K562 (cell line): ENCODE measurements at regions not wholly inside any gene's neighbourhood (a gene's known extent, or its start where the extent isn't known, plus 50 kb on each side); places are given as distances from the start of the nearest gene placed in this dataset.
A peak's percentile ranks its signal among the peaks of the same experiment; 100 is the strongest.

Source experiments
- ATAC-seq: fragments of 200-7000 bp; cut with Tn5 transposase; 3 replicates; pipeline ENCODE4 v1.9.1; 2020; ENCODE audit warnings: moderate library complexity
- BruUV-seq: library from RNA; stranded (reverse); fragments of 400-500 nt; replicated peaks from 2 replicates; lab custom pipeline; 2021; lab: Mats Ljungman, UMichigan
- CTCF ChIA-PET: fragments of 300-600 bp; formaldehyde crosslinking; extraction: SDS; loops from one replicate; lab custom pipeline; 2021; ENCODE audit warnings: low intra/inter-chr PET ratio; lab: Yijun Ruan, JAX
- POLR2A ChIA-PET: fragments of 300-600, 350-650 bp; sonication (Branson Sonifier 250); formaldehyde crosslinking; extraction: SDS; loops from one replicate; lab custom pipeline; 2021; ENCODE audit warnings: antibody characterized with exemption, inconsistent platforms; lab: Yijun Ruan, JAX
- DNase-seq, 4 experiments: peaks; one replicate each; pipeline versions ENCODE4 v3.0.0 to v3.0.0-alpha.2; 2011 to 2018; ENCODE audit warnings: low spot score in 3 of 4, mixed read lengths in 3 of 4; ENCODE audit errors: extremely low read depth in 1 of 4
- FAIRE-seq: peaks from 2 replicates; lab custom pipeline; 2011; peaks lifted over from hg19 to GRCh38; lab: Jason Lieb, UNC
- H2AFZ ChIP-seq: 2 replicates; pipeline ENCODE4 v1.6.0; 2011; ENCODE audit warnings: low read depth, low read length, control low read depth, inconsistent platforms
- H3K27ac ChIP-seq: fragments of 200-600 bp; 3 replicates; pipeline ENCODE4 v1.8.0; 2011; ENCODE audit warnings: low read depth, mild to moderate bottlenecking, control low read depth, inconsistent platforms, low read length, moderate library complexity, mixed read lengths; ENCODE audit errors: extremely low read depth
- H3K27me3 ChIP-seq, 2 experiments: fragments of 300-600 bp in 1 of 2; 2 replicates in 1 of 2; 3 replicates in 1 of 2; pipeline versions ENCODE4 v1.6.0 to v1.8.0; 2011; ENCODE audit warnings: inconsistent platforms in 2 of 2, low read length in 2 of 2, mild to moderate bottlenecking in 1 of 2, mixed read lengths in 1 of 2, moderate library complexity in 1 of 2; ENCODE audit not compliant: control insufficient read depth in 2 of 2, insufficient read depth in 2 of 2
- H3K36me3 ChIP-seq: fragments of 300-600 bp; 3 replicates; pipeline ENCODE4 v1.8.0; 2011; ENCODE audit warnings: mild to moderate bottlenecking, low read length, inconsistent platforms; ENCODE audit not compliant: control insufficient read depth, insufficient read depth
- H3K4me1 ChIP-seq, 2 experiments: fragments of 200-600 bp in 1 of 2; replicated peaks in 1 of 2; 2 replicates in 1 of 2; 3 replicates in 1 of 2; pipeline versions ENCODE4 v1.5.1 to v1.8.0; 2011; ENCODE audit warnings: inconsistent platforms in 2 of 2, low read length in 2 of 2, mild to moderate bottlenecking in 1 of 2, mixed read lengths in 1 of 2, moderate library complexity in 1 of 2; ENCODE audit not compliant: control insufficient read depth in 2 of 2, insufficient read depth in 2 of 2
- H3K4me2 ChIP-seq: 2 replicates; pipeline ENCODE4 v1.6.1; 2011; ENCODE audit warnings: low read length, control low read depth, inconsistent platforms, mixed read lengths; ENCODE audit not compliant: insufficient read depth
- H3K4me3 ChIP-seq: fragments of 200-600 bp; sonication (generic), shearing (Covaris generic); 2 replicates; pipeline ENCODE4 v1.5.1; 2016; ENCODE audit warnings: control low read depth, inconsistent platforms
- H3K79me2 ChIP-seq: fragments of 200-600 bp; 3 replicates; pipeline ENCODE4 v1.8.0; 2011; ENCODE audit warnings: low read length, inconsistent platforms; ENCODE audit not compliant: control insufficient read depth, insufficient read depth
- H3K9ac ChIP-seq, 2 experiments: 2 replicates each; pipeline versions ENCODE4 v1.6.0 to v1.6.1; 2011; ENCODE audit warnings: low read depth in 2 of 2, low read length in 2 of 2, control low read depth in 1 of 2, inconsistent platforms in 1 of 2, mild to moderate bottlenecking in 1 of 2, mixed read lengths in 1 of 2; ENCODE audit not compliant: insufficient read depth in 1 of 2
- H3K9me1 ChIP-seq: one replicate; pipeline ENCODE4 v1.6.0; 2011; ENCODE audit warnings: inconsistent platforms, mild to moderate bottlenecking, low read length, moderate library complexity; ENCODE audit not compliant: control insufficient read depth, insufficient read depth
- H3K9me3 ChIP-seq: replicated peaks from 2 replicates; pipeline ENCODE4 v1.5.1; 2011; ENCODE audit warnings: low read depth, low read length, inconsistent platforms; ENCODE audit not compliant: control insufficient read depth, insufficient read depth
- H4K20me1 ChIP-seq: replicated peaks from 2 replicates; pipeline ENCODE4 v1.6.1; 2011; ENCODE audit warnings: low read length, inconsistent platforms, mixed read lengths; ENCODE audit not compliant: control insufficient read depth, insufficient read depth
- BACH1 ChIP-seq: fragments of 200-800 bp; sonication (Bioruptor generic); IDR thresholded peaks from 2 replicates; pipeline ENCODE4 v1.6.1; 2016; ENCODE audit warnings: missing genetic modification characterization, missing compliant biosample characterization
- CBFA2T3 ChIP-seq: fragments of 450-650 bp; IDR thresholded peaks from 2 replicates; pipeline ENCODE4 v1.6.1; 2017
- EP300 ChIP-seq: IDR thresholded peaks from 2 replicates; pipeline ENCODE4 v1.6.1; 2012; ENCODE audit warnings: low read length, improper control_type of control experiment
- KDM1A ChIP-seq, 2 experiments: fragments of 450-650 bp; IDR thresholded peaks; 2 replicates each; pipeline ENCODE4 v1.6.1; 2016; ENCODE audit warnings: mild to moderate bottlenecking in 2 of 2
- PHB2 ChIP-seq: fragments of 450-650 bp; IDR thresholded peaks from 2 replicates; pipeline ENCODE4 v1.6.1; 2017; ENCODE audit warnings: low read depth
- TARDBP ChIP-seq: fragments of 450-650 bp; IDR thresholded peaks from 2 replicates; pipeline ENCODE4 v1.6.1; 2016
- TBP ChIP-seq: optimal IDR thresholded peaks from 2 replicates; pipeline ENCODE3; 2011; ENCODE audit warnings: low read depth, low read length, improper control_type of control experiment
- ZNF324 ChIP-seq: fragments of 250-450 bp; sonication (Bioruptor Pico); IDR thresholded peaks from 2 replicates; pipeline ENCODE4 v1.4.0; 2020; ENCODE audit warnings: mild to moderate bottlenecking
- ZNF668 ChIP-seq: fragments of 250-450 bp; sonication (Bioruptor Pico); IDR thresholded peaks from 2 replicates; pipeline ENCODE4 v1.8.0; 2022; ENCODE audit warnings: mild to moderate bottlenecking, inconsistent platforms
- WGBS: fragments of 100-300 bp; shearing (Covaris generic); methylation state at CpG from one replicate; pipeline ENCODE4 v1.1.6; 2016; ENCODE audit warnings: low coverage, mixed read lengths; ENCODE audit not compliant: insufficient coverage; ENCODE audit errors: missing lambda C conversion rate; 5-methylcytosine and 5-hydroxymethylcytosine counted together
- in situ Hi-C: fragments of 300-500 bp; cut with MboI; formaldehyde crosslinking; loops from 4 replicates; pipeline ENCODE4 v1.15.0; 2018; ENCODE audit warnings: inconsistent platforms, mixed read lengths
- intact Hi-C: fragments of 100-400 bp; cut with micrococcal nuclease; formaldehyde crosslinking; loops from 2 replicates; pipeline ENCODE4 v1.14.2; 2022
- TF ChIP-seq, protein P1 (sequence below): fragments of 450-650 bp; IDR thresholded peaks from 2 replicates; pipeline ENCODE4 v1.6.1; 2014; ENCODE audit warnings: low read depth, mild to moderate bottlenecking, moderate library complexity, borderline replicate concordance
- TF ChIP-seq, protein P2 (sequence below): fragments of 450-650 bp; formaldehyde crosslinking; IDR thresholded peaks from 2 replicates; pipeline ENCODE4 v1.4.0; 2020; ENCODE audit warnings: mild to moderate bottlenecking, moderate library complexity
- TF ChIP-seq, protein P3 (sequence below), 2 experiments: fragments of 450-650 bp; formaldehyde crosslinking in 1 of 2; IDR thresholded peaks; 2 replicates each; pipeline versions ENCODE4 v1.4.0 to v1.6.1; 2014 to 2020; ENCODE audit warnings: mild to moderate bottlenecking in 2 of 2, borderline replicate concordance in 1 of 2, low read depth in 1 of 2

DNA sequence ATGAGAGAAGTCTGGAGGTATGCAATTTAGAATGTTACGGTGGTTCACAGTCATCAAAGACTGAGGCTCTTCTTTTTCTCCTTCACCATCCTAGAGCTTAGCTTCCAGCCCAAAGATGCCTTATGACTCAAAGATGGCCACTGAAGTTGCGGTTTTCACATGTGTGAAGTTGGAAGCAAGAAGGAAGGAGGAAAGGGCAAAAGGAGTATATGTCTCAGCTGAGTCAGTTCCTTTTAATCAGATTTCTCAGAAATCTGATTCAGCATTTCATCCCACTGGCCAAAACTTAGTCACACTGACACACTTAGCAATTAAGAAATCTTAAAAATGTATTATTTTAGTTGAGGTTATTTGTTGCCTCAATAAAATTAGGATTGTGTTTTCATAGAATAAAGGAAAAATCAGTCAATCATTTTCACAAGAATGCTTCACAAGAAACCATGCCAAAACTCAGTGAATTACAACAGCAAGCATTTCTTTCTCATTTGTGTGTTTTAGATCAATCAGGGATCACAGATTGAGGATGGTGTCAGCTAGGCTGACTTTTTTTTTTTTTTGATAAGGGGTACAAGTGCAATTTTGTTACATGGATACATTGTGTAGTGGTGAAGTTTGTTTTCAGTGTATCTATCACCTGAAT lies 211.1 kb upstream of the GADL1 start:
- POLR2A ChIA-PET = interaction anchor here (1.5 kb wide), 1 partner anchor 9 kb away, joined by 3 read pairs; no protein-coding TSS in a partner anchor
- no peaks in the 10 kb centered on the region for H3K27me3 ChIP-seq
- BruUV-seq = no TSS peak
- in situ Hi-C loops = no loop called here
- intact Hi-C loops = no loop called here
- DNase-seq (peak in 2 of 4 experiments; percentile 15 to 65), ATAC-seq (peak; percentile 49; the same call in 2 of the 3 replicates), FAIRE-seq (no peak)
- no peaks in the 10 kb centered on the region for H3K79me2 ChIP-seq
- WGBS = 0% methylated on average over 2 of the region's 2 CpGs
- CTCF ChIA-PET = no interaction called here
- no peaks in the 10 kb centered on the region for H3K36me3 ChIP-seq
- H4K20me1 ChIP-seq = no peaks in the 10 kb centered on the region
- H3K9me1 ChIP-seq = no peaks in the 10 kb centered on the region
- H3K9ac ChIP-seq = no peak overlapping the region
- H2AFZ ChIP-seq = no peak overlapping the region
- no peaks in the 10 kb centered on the region for H3K4me1 ChIP-seq
- no peak overlapping the region for H3K4me2 ChIP-seq
- no peak overlapping the region for H3K4me3 ChIP-seq
- no peak overlapping the region for H3K27ac ChIP-seq
- H3K9me3 ChIP-seq = no peaks in the 10 kb centered on the region
- TF ChIP-seq EP300 (peak; percentile 43; the same call in 1 of the 2 replicates), CBFA2T3 (0 out of 2 replicates have a peak, but pooled peaks have one; percentile 7), BACH1 (tag) (peak; percentile 92), ZNF668 (no peak), TBP (no peak), KDM1A (IDR thresholded peaks at IDR 0.05) (0 out of 4 replicates have a peak, but pooled peaks of 1 of the 2 experiments have one; percentile 20), TARDBP (no peak), ZNF324 (CRISPR knock-in tag) (no peak), PHB2 (no peak)
- TF ChIP-seq, protein P1, sequence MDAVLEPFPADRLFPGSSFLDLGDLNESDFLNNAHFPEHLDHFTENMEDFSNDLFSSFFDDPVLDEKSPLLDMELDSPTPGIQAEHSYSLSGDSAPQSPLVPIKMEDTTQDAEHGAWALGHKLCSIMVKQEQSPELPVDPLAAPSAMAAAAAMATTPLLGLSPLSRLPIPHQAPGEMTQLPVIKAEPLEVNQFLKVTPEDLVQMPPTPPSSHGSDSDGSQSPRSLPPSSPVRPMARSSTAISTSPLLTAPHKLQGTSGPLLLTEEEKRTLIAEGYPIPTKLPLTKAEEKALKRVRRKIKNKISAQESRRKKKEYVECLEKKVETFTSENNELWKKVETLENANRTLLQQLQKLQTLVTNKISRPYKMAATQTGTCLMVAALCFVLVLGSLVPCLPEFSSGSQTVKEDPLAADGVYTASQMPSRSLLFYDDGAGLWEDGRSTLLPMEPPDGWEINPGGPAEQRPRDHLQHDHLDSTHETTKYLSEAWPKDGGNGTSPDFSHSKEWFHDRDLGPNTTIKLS = no peak
- TF ChIP-seq, protein P2, sequence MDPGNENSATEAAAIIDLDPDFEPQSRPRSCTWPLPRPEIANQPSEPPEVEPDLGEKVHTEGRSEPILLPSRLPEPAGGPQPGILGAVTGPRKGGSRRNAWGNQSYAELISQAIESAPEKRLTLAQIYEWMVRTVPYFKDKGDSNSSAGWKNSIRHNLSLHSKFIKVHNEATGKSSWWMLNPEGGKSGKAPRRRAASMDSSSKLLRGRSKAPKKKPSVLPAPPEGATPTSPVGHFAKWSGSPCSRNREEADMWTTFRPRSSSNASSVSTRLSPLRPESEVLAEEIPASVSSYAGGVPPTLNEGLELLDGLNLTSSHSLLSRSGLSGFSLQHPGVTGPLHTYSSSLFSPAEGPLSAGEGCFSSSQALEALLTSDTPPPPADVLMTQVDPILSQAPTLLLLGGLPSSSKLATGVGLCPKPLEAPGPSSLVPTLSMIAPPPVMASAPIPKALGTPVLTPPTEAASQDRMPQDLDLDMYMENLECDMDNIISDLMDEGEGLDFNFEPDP = no peak
- TF ChIP-seq, protein P3, sequence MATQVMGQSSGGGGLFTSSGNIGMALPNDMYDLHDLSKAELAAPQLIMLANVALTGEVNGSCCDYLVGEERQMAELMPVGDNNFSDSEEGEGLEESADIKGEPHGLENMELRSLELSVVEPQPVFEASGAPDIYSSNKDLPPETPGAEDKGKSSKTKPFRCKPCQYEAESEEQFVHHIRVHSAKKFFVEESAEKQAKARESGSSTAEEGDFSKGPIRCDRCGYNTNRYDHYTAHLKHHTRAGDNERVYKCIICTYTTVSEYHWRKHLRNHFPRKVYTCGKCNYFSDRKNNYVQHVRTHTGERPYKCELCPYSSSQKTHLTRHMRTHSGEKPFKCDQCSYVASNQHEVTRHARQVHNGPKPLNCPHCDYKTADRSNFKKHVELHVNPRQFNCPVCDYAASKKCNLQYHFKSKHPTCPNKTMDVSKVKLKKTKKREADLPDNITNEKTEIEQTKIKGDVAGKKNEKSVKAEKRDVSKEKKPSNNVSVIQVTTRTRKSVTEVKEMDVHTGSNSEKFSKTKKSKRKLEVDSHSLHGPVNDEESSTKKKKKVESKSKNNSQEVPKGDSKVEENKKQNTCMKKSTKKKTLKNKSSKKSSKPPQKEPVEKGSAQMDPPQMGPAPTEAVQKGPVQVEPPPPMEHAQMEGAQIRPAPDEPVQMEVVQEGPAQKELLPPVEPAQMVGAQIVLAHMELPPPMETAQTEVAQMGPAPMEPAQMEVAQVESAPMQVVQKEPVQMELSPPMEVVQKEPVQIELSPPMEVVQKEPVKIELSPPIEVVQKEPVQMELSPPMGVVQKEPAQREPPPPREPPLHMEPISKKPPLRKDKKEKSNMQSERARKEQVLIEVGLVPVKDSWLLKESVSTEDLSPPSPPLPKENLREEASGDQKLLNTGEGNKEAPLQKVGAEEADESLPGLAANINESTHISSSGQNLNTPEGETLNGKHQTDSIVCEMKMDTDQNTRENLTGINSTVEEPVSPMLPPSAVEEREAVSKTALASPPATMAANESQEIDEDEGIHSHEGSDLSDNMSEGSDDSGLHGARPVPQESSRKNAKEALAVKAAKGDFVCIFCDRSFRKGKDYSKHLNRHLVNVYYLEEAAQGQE (IDR thresholded peaks at IDR 0.05; ENCODE audit: borderline replicate concordance) = no peak
- TF ChIP-seq, protein P3 (CRISPR knock-in tag; IDR thresholded peaks at IDR 0.05; ENCODE audit: low read depth) = no peak
